ENCODE measurements at regions not wholly inside any gene's neighbourhood (a gene's known extent, or its start where the extent isn't known, plus 50 kb on each side); places are given as distances from the start of the nearest gene placed in this dataset.

- POLR2A ChIA-PET: no interaction called here
- CTCF ChIA-PET: interaction anchor here (0.6 to 0.9 kb wide), 3 partner anchors 52 to 1175 kb away, joined by 3 to 4 read pairs (median 4); no protein-coding TSS in a partner anchor
- TF ChIP-seq YY1 (tag by site-specific recombination; IDR thresholded peaks at IDR 0.05): no peak
- no peak for TF ChIP-seq OSR2 (tag by site-specific recombination; IDR thresholded peaks at IDR 0.05)
- TF ChIP-seq, protein P1, sequence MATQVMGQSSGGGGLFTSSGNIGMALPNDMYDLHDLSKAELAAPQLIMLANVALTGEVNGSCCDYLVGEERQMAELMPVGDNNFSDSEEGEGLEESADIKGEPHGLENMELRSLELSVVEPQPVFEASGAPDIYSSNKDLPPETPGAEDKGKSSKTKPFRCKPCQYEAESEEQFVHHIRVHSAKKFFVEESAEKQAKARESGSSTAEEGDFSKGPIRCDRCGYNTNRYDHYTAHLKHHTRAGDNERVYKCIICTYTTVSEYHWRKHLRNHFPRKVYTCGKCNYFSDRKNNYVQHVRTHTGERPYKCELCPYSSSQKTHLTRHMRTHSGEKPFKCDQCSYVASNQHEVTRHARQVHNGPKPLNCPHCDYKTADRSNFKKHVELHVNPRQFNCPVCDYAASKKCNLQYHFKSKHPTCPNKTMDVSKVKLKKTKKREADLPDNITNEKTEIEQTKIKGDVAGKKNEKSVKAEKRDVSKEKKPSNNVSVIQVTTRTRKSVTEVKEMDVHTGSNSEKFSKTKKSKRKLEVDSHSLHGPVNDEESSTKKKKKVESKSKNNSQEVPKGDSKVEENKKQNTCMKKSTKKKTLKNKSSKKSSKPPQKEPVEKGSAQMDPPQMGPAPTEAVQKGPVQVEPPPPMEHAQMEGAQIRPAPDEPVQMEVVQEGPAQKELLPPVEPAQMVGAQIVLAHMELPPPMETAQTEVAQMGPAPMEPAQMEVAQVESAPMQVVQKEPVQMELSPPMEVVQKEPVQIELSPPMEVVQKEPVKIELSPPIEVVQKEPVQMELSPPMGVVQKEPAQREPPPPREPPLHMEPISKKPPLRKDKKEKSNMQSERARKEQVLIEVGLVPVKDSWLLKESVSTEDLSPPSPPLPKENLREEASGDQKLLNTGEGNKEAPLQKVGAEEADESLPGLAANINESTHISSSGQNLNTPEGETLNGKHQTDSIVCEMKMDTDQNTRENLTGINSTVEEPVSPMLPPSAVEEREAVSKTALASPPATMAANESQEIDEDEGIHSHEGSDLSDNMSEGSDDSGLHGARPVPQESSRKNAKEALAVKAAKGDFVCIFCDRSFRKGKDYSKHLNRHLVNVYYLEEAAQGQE (tag by site-specific recombination; IDR thresholded peaks at IDR 0.05): no peak
- TF ChIP-seq ZNF768 (tag by site-specific recombination; IDR thresholded peaks at IDR 0.05): no peak
- no peak for TF ChIP-seq ZNF521 (tag by site-specific recombination; IDR thresholded peaks at IDR 0.05)
- TF ChIP-seq ZBTB26 (tag by site-specific recombination; optimal IDR thresholded peaks at IDR 0.05): no peak
- no peak for TF ChIP-seq FEZF1 (tag by site-specific recombination; IDR thresholded peaks at IDR 0.05)
- TF ChIP-seq ZNF404 (tag by site-specific recombination; IDR thresholded peaks at IDR 0.05): no peak
- TF ChIP-seq REPIN1 (tag by site-specific recombination; IDR thresholded peaks at IDR 0.05; ENCODE audit: low read depth): no peak
- TF ChIP-seq ZNF639 (tag by site-specific recombination; IDR thresholded peaks at IDR 0.05): no peak
- no peak for TF ChIP-seq ZSCAN30 (tag by site-specific recombination; IDR thresholded peaks at IDR 0.05)
- no peak for TF ChIP-seq KLF9 (tag by site-specific recombination; IDR thresholded peaks at IDR 0.05; ENCODE audit: low read depth)
- no peak for TF ChIP-seq ZNF488 (tag by site-specific recombination; IDR thresholded peaks at IDR 0.05)
- TF ChIP-seq ZNF660 (tag by site-specific recombination; IDR thresholded peaks at IDR 0.05): no peak
- TF ChIP-seq, protein P2, sequence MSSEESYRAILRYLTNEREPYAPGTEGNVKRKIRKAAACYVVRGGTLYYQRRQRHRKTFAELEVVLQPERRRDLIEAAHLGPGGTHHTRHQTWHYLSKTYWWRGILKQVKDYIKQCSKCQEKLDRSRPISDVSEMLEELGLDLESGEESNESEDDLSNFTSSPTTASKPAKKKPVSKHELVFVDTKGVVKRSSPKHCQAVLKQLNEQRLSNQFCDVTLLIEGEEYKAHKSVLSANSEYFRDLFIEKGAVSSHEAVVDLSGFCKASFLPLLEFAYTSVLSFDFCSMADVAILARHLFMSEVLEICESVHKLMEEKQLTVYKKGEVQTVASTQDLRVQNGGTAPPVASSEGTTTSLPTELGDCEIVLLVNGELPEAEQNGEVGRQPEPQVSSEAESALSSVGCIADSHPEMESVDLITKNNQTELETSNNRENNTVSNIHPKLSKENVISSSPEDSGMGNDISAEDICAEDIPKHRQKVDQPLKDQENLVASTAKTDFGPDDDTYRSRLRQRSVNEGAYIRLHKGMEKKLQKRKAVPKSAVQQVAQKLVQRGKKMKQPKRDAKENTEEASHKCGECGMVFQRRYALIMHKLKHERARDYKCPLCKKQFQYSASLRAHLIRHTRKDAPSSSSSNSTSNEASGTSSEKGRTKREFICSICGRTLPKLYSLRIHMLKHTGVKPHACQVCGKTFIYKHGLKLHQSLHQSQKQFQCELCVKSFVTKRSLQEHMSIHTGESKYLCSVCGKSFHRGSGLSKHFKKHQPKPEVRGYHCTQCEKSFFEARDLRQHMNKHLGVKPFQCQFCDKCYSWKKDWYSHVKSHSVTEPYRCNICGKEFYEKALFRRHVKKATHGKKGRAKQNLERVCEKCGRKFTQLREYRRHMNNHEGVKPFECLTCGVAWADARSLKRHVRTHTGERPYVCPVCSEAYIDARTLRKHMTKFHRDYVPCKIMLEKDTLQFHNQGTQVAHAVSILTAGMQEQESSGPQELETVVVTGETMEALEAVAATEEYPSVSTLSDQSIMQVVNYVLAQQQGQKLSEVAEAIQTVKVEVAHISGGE (tag by site-specific recombination; conservative IDR thresholded peaks at IDR 0.05; ENCODE audit: low read depth): no peak
Measured at GRCh38 chr18:44309185-44309584, 371.5 kb upstream of the SETBP1 start.

More at GRCh38 chr18:44309185-44309584, 371.5 kb upstream of the SETBP1 start:
- H3K4me3 ChIP-seq (ENCODE audit: low read depth, low read length): no peak overlapping the region
- H3K36me3 ChIP-seq (ENCODE audit: control insufficient read depth in 2 of 2, insufficient read depth in 1 of 2, low read length in 2 of 2): no peaks in the 10 kb centered on the region
- no peaks in the 10 kb centered on the region for H3K9me3 ChIP-seq (ENCODE audit: control insufficient read depth, insufficient read depth, low read depth, low read length)
- no peaks in the 10 kb centered on the region for H3K4me1 ChIP-seq (ENCODE audit: control insufficient read depth, insufficient read depth, low read length)
- no peak overlapping the region for H3K27ac ChIP-seq (ENCODE audit: extremely low read depth, low read depth, low read length)

All from HEK293 (cell line).